Activated CD4-positive, alpha-beta T cell treated with anti-CD3 and anti-CD28 coated beads for 48 hours (primary cell): ENCODE measurements at regions not wholly inside any gene's neighbourhood (a gene's known extent, or its start where the extent isn't known, plus 50 kb on each side); places are given as distances from the start of the nearest gene placed in this dataset.

Source experiments
- DNase-seq: peaks from one replicate; pipeline ENCODE4 v3.0.0-alpha.2; 2020

- DNase-seq = no peak
Measured at GRCh38 chr20:50303573-50304500, 113.2 kb downstream of the CEBPB start.

DNA sequence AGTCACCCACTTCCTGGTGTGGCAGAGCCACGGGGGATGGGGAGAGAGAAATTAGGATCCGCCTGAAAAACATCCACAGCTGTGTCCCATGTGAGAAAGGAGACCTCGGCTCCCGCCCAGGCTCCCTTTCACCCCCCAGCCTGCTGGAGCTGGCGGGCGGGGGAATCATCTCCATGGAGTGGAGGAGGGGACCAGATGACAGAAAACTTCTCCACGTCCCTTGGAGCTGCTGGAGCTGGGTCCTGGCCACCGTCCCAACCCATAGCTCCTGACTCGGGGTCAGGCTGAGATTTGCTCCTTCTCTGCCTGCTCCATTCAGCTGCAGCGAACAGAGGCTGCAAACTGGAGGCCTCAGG lies 113.8 kb downstream of the CEBPB start:
- DNase-seq = no peak

- no peak for DNase-seq
Measured at GRCh38 chr20:50304923-50305635, 114.4 kb downstream of the CEBPB start.

- no peak for DNase-seq
Measured at GRCh38 chr20:50305636-50306477, 115.2 kb downstream of the CEBPB start.

GRCh38 chr20:50306478-50307423 lies 116.1 kb downstream of the CEBPB start:
- DNase-seq = no peak

GRCh38 chr20:50308166-50308512 lies 117.5 kb downstream of the CEBPB start:
- no peak for DNase-seq

DNA sequence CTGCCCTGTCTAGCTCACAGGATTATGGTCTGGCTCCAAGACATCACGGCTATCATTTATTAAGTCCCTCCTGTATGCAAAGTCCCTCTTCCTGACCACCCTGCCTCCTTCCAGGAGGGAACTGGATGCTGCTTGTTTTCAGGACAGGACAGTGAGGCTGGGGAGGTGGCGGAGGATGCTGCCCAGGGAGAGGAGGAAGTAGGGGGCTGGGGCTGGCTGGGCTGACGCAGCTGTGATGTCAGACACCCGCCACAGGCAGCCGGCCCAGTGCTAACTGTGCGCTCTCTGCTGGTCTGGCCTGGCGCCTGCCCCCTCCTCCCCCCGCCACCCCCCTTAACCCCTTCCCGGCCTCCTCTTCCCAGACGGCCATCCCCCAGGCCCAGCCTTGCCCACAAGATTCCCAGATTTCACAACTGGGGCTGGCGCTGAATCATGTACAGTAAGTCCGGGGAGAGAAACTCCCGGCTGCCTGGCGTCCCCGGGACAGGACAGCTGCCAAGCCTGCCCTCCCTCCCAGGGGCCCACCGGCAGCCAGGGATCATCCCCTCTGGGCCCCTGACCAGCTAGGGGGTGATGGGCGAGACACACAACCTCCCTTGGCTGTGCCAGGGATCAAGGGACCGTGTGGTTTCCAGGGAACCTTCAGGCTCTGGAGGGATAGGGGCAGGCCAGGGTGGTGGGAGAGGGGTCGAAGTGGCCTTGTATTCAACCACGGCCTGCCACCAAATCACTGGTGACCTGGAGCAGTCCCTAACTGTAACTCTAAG lies 118.1 kb downstream of the CEBPB start:
- DNase-seq = no peak

DNA sequence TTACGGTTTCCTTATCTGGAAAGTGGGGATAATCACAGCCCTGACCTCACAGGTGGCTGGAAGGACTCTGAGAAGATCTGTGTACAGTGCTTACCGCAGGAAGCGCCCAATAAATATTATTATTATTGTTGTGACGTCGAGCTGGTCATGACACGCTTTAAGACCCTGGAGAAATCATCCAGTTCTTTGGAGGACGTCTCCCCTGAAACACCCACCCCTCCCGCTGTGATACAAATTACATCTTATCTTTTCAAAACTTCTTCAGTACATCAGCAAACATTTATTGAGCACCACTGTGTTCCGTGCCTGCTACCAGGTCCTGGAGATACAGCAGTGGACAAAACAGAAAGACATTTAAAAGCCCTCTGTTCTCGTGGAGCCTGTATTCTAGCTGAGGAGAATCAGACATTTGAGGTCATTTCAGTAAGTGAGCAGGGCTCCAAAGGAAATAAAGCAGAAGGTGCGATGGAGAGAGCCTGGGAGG lies 118.7 kb downstream of the CEBPB start:
- DNase-seq = no peak

- no peak for DNase-seq
Measured at GRCh38 chr20:50309764-50310672, 119.4 kb downstream of the CEBPB start.

- DNase-seq = no peak
Measured at GRCh38 chr20:50310673-50311051, 120.0 kb downstream of the CEBPB start.

DNA sequence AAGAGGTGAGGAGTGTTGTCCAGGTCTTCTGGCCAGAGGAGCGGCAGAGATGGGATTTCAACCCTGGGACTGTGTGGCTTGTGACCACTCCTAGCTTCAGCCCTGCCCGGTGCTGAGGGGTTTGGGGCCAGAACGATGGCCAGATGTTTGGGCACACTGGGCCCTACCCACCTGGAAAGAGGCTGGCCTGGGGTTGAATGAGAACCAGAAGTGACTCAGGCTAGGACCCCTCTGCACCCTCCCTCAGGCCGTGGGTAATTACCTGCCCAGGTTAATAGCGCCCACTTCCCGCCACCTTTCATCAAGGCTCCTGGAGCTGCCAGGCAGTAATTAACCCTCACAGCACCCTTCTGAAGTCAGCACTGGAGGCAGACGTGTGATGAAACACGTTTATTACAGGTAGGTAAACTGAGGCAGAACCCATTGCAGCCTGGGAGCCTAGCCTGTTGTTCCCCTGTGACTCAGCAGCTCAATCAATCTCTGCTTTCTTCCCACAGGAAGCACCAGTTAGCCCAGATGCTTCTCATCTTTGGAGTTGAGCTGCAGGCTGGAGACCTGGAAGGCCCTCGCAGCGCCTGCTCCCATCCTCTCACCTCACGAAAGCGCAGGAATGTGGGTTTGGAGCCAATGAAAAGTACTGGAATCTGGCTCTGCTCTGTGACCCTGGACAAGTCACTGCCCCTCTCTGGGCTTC lies 120.8 kb downstream of the CEBPB start:
- no peak for DNase-seq

- no peak for DNase-seq
Measured at GRCh38 chr20:50312002-50312681, 121.5 kb downstream of the CEBPB start.

GRCh38 chr20:50312682-50313521 lies 122.3 kb downstream of the CEBPB start:
- DNase-seq = no peak

GRCh38 chr20:50313522-50313820 lies 122.8 kb downstream of the CEBPB start:
- DNase-seq = no peak

- no peak for DNase-seq
Measured at GRCh38 chr20:50313827-50314677, 123.4 kb downstream of the CEBPB start.

DNA sequence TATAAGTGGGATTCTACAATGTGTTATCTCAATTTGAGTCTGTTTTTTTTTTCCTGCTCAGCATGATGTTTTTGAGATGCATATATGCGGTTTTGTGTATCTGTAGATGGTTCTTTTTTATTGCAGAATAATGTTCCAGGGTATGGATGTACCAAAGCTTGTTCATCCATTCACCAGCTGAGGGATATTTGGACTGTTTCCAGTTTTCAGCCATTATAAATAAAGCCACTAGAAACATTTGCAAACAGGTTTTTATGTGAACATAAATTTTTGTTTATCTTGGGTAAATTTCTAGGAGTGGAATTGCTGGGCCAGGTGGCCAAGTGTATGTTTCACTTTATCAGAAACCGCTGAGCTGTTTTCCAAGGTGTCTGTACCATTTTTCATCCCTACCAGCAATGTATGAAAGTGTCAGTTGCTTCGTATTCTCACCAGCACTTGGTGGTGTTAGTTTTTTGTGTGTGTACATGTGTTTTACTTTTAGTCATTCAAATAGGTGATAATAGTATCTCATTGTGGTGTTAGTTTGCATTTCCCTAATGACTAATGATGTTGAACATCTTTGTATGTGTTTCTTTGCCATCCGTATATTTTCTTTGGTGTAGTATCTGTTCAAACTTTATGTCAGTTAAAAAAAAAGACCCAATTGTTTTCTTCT lies 124.2 kb downstream of the CEBPB start:
- DNase-seq = no peak
